HG03095 (cell line): ENCODE measurements at regions not wholly inside any gene's neighbourhood (a gene's known extent, or its start where the extent isn't known, plus 50 kb on each side); places are given as distances from the start of the nearest gene placed in this dataset.
"Not testable (repeated sequence)": the region's sequence is repeated elsewhere in the genome, so short reads cannot be mapped to it uniquely, and the experiment has no call there.

Experiments used
- ATAC-seq: cut with Tn5 transposase; IDR thresholded peaks from one replicate; pipeline ENCODE4 v1.9.1; 2021; ENCODE audit warnings: moderate library complexity; ENCODE audit not compliant: unreplicated experiment

- ATAC-seq: no peak
Observed at GRCh38 chr5:10018201-10019069, 231.3 kb downstream of the ATPSCKMT start.

DNA sequence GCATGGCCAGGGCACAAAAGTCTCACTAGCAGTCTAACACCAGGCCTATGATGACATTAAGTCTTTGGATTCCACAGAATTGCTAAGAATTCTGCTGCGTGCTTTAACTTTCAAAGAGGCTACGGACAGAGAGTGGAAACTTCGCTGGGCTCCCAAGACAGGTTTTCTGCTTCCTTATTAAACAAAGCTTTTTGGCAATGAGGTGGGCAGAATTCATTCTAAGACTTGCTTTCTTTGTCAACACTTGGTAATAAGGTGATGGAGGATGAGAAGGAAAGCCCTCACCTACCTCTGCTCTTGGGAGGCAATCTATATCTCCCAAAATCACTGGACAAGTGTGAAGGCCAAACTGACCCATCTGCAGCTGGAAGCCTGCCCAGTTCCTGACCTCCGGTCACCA, 231.9 kb downstream of the ATPSCKMT start:
- no peak for ATAC-seq

GRCh38 chr5:10016559-10016958, 233.1 kb downstream of the ATPSCKMT start:
- not testable (repeated sequence) for ATAC-seq

GRCh38 chr5:10015681-10016080, 234.0 kb downstream of the ATPSCKMT start:
- ATAC-seq: not testable (repeated sequence)

DNA sequence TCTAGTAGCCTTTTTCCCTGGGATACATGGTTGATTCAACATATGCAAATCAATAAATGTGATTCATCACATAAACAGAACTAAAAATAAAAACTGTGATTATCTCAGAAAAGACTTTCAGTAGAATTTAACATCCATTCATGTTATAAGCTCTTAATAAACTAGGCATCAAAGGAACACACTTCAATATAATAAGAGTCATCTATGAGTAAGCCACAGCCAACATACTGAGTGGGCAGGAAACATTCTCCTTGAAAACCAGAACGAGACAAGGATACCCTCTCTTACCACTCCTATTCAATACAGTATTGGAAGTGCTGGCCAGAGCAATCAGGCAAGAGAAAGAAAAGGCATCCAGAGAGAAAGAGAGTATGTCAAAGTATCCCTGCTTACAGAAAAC, 239.9 kb downstream of the ATPSCKMT start:
- no peak for ATAC-seq

DNA sequence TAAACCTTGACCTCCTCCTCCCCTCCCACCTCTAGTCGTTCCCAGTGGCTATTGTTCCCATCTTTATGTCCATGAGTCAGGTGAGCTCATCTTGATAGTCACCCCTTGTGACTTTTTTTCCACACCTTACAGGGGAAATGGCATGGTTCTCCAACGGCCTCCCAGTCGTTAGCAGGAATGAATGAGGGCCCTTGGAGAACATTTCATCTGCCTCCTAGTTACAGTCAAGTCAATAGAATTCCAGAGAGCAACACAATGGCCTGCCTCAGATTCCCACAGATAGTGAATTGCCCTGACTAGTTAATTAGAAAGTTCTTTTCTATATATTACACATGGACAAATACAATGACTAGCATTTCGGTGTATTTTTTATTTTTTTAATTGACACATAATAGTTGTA, 262.6 kb downstream of the ATPSCKMT start:
- no peak for ATAC-seq

- no peak for ATAC-seq
Observed at GRCh38 chr5:9977070-9977469, 272.6 kb downstream of the ATPSCKMT start.

DNA sequence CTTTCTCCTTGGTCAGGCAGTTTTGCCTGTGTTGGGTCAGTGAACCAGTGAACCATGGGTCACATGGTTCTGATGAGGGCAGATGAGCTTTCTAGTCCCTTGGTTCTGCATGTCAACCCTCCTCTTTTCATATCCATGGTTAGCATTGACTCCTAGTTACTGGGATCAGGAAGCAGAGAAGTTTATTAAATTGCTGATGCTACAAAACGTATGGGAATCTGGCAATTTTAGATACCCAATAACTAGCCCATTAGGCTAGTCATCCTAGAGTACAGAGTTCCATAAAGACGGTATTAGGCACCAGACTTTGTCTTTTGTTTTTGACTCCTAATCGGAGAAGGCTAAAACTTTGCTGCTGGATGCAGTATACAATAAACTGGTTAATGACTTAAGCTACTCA, 273.1 kb downstream of the ATPSCKMT start:
- no peak for ATAC-seq

DNA sequence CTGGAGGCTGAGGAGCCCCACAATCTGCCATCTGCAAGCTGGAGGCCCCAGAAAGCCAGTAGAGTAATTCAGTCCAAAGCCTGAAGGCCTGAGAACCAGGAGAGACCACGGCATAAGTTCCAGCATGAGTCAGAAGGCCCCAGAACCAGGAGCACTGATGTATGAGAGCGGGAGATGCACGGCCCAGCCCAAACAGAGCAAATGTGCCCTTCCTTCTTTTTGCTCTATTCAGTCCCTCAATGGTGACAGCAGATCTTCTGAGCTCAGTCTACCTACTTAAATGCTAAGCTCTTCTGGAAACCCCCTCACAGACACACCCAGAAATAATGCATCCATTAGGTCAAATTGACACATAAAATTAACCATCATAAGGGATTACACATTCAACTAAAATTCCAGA, 277.6 kb downstream of the ATPSCKMT start:
- no peak for ATAC-seq

DNA sequence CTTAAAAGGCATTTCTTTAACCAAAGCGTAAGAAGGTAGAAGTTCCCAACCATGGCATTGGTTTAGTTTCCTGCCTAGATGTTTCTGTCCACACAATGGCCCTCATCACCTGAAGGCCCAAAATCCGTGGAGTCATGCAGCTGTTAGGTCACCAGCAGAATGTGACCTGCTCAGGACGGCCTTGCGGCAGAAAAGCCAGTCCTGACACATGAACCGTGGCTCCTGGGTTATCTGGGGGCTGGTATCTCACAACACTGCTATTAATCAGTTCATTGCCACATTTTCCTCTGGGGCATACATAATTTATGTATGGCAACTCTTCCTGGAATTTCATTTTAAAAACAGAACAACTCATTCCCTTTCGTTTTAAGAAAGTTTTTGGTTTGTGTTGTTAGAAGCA, 278.4 kb downstream of the ATPSCKMT start:
- no peak for ATAC-seq

GRCh38 chr5:9958914-9959313, 290.8 kb downstream of the ATPSCKMT start:
- ATAC-seq: no peak

DNA sequence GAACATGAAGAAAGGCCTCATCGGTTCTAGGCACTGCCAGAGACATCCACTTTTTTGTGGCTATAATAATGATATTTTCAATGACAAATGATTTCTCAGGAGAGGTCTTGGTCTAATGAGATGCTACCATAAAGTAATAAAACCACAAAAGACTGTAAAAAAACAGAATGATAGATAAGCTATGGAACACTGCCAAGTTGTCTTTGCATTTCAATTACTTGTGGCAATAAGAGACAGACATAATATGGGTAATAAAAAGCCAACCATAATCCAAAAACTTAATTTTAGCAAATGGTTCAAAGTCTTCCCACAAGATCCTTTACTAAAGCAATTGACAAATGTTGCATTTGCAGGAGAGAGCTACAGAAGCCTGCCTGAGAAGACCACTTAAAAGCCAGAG, 292.5 kb downstream of the ATPSCKMT start:
- ATAC-seq: no peak

GRCh38 chr5:9956725-9957124, 293.0 kb downstream of the ATPSCKMT start:
- ATAC-seq: no peak

DNA sequence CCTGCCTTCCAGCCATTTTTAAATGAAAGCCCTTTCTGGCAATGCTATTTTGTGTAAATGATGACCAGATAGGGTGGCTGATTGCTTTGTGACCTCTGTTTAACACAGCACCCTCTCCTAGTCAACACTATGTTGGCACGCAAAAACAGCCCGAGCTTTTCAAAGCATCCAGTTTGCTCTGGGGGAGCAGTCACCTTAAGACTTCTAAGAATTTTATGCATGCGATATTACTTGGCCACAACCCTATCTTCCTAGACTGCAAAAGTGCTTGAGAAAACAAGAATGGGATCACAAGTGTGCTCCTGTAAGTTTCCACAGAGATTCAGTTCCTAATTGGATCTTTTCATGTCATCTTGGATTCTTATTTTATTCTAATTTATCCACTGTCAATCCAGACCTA, 294.1 kb downstream of the ATPSCKMT start:
- no peak for ATAC-seq

GRCh38 chr5:9954869-9955268, 294.8 kb downstream of the ATPSCKMT start:
- ATAC-seq: no peak

DNA sequence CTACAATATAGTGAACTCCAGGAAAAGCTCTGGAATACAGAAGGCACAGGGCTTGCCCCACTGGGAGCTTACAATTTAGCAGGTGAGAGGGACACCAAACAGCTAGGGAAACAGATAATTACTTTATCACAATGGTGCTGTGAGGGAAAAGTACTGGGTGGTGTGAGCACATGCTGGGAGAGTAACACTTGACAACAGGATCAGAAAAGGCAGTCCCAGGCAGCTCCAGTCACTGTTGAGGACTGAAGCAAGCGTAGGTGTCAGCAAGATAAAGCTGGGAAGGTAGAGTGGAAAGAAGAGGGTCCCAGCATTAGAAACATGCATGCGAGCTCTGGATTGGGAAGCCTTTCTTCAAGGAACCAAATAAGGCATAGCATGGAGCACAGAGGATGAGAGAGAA, 296.0 kb downstream of the ATPSCKMT start:
- no peak for ATAC-seq

DNA sequence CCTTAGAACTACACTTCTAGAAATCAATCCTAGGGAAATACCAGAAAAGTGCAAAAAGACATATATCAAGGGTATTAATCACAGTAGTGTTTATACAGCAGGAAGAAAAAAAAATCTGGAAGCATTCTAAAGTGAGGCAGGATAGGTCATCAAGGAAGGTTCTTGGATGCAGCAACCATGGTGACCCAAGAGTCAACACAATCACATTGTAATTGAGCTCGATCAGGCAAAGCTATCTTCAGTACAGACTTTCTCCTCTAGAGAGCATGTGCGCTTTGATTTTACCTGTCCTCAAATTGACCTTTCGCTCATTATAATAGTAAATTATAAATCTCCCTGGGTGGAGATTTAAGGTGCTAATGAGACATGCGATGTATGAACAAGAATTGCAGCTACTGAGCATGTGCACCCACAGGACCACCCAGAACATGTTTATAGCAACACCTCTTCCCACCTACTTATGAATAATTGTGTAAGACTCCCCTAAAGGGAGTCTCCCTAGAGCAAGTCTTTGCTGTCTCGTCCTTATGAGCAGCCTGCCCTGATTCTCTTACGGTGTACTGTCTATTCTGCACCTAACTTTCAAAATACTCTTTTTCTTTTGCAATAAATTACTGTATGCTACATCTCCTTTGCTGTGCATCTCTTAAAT, 297.7 kb downstream of the ATPSCKMT start:
- ATAC-seq: no peak

DNA sequence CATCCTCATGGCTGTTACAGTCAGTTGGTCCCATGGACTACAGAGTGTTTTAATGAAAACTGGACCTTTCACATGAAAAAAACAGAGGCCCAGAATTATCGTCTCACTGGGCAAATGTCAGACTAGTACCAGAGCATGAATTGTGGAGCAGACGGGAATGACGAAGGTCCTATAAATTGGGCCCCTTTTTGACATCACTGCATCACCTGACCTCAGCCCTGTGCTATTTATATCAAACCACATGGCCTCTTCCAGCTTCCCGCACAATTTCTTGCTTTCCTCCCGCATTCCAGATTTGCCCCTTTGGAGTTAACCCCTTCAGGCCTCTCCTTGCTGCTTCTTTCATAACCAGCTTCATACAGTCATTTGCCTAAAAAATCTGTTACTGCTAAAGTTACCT, 301.7 kb downstream of the ATPSCKMT start:
- ATAC-seq: no peak

DNA sequence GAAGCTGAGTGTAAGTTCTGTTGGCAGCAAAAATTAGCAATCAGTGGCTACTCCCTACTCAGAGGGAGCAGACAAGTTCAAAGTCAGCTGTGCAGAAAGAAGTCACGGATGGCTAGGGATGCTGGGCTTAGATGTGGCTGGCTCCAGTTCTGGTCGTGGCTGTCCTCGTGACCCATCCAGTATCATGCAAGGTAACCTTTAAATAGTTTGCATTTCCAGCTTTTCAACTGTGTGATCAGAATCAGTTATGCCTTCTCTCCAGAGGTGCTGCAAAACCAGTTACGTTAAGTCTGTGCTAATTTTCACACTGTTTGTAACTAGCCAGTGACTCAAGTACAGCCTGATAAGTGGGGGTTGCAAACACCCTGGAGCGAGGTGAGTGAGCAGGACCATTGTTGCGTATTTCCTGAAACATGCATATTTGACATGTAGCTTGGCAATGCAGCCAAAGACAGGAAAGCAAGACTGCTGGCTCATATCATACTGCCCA, 302.4 kb downstream of the ATPSCKMT start:
- peak; percentile 57 for ATAC-seq

DNA sequence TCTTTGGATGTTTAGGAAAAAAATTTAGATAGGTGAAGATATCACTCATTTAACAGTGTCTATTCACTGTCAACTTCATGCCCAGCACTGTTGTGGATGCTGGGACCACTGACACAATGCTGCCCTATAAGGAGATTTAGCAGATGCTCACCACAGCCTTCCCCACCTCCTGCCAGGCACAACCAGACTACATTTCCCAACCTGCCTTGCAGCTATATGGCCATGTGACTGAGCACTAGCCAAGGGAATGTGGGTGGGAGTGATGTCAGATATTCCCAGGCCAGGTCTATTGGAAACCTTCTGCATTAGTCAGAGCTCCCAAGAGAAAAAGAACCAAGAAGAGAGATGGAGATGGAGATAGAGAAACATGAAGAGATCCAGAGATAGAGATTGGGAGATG, 302.6 kb upstream of the TAS2R1 start:
- ATAC-seq: no peak

GRCh38 chr5:9930156-9930555, 300.0 kb upstream of the TAS2R1 start:
- no peak for ATAC-seq

DNA sequence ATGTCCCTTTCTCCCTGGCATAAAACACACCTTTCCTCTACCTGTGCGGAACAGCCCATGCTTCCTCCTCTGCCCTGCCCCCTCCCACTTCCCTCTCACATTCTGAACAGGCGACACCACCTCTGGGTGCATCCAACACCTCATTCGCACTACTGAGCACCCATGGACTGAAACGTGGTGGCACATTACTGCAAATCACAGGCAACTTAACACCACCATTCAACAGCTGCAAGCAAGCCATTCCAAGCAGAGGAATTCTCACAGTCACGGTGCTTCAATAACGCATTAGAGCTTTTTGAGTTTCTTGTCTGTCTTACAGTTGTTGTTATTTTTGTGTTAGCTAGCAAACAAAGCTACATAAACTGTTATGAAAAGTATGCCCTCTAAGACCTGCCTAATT, 298.2 kb upstream of the TAS2R1 start:
- no peak for ATAC-seq
